Heart right ventricle (tissue), 16 donors: ENCODE measurements at regions not wholly inside any gene's neighbourhood (a gene's known extent, or its start where the extent isn't known, plus 50 kb on each side); places are given as distances from the start of the nearest gene placed in this dataset.

Source experiments
- ATAC-seq, 8 donors: fragments of 200-7000 bp; cut with Tn5 transposase; one replicate each; pipeline ENCODE4 v1.9.1; 2020; ENCODE audit warnings: mild to moderate bottlenecking in 8 of 8, moderate library complexity in 8 of 8, moderate number of reproducible peaks in 1 of 8
- DNase-seq, 2 donors: peaks; one replicate each; pipeline ENCODE4 v3.0.0-alpha.2; 2020
- H3K27ac ChIP-seq, 10 donors: fragments of 200-600 bp; sonication (generic) in 2 of 10; one replicate each; pipeline versions ENCODE4 v1.5.0 to v1.8.0; 2020 to 2022; ENCODE audit warnings: mild to moderate bottlenecking in 3 of 10
- H3K27me3 ChIP-seq, 7 donors: fragments of 200-600 bp; one replicate each; pipeline ENCODE4 v1.8.0; 2021 to 2022; ENCODE audit warnings: mild to moderate bottlenecking in 2 of 7
- H3K36me3 ChIP-seq, 9 donors: fragments of 200-600 bp; sonication (generic) in 1 of 9; one replicate each; pipeline versions ENCODE4 v1.5.0 to v1.8.0; 2020 to 2022; ENCODE audit warnings: mild to moderate bottlenecking in 2 of 9
- H3K4me1 ChIP-seq, 9 donors: fragments of 200-600 bp; sonication (generic) in 1 of 9; one replicate each; pipeline versions ENCODE4 v1.5.0 to v1.8.0; 2020 to 2022; ENCODE audit warnings: mild to moderate bottlenecking in 4 of 9
- H3K4me3 ChIP-seq, 10 donors: fragments of 200-600 bp; sonication (generic) in 2 of 10; one replicate each; pipeline versions ENCODE4 v1.5.0 to v1.8.0; 2020 to 2022; ENCODE audit warnings: mild to moderate bottlenecking in 7 of 10, moderate library complexity in 2 of 10
- H3K9me3 ChIP-seq, 11 donors: fragments of 200-600 bp in 10 of 11; sonication (generic) in 2 of 11; one replicate each; pipeline versions ENCODE4 v1.5.0 to v1.8.0; 2013 to 2022; ENCODE audit warnings: mild to moderate bottlenecking in 2 of 11, control low read depth in 1 of 11, moderate library complexity in 1 of 11
- WGBS, 2 donors: extraction: QIAGEN DNeasy Blood & Tissue Kit; methylation state at CpG; one replicate each; pipeline ENCODE4 v1.1.7; 2013; ENCODE audit warnings: inconsistent platforms in 1 of 2; 5-methylcytosine and 5-hydroxymethylcytosine counted together
- intact Hi-C, 10 donors: fragments of 100-400 bp; cut with DNase I; formaldehyde crosslinking; loops; one replicate each; pipeline versions ENCODE4 v1.11.1 to v1.14.2; 2022
- TF ChIP-seq, protein P1 (sequence below), 9 donors: fragments of 200-600 bp; sonication (generic) in 2 of 9; IDR thresholded peaks; one replicate each; pipeline versions ENCODE4 v1.5.0 to v1.8.0; 2021 to 2022; ENCODE audit warnings: antibody characterized with exemption in 9 of 9, mild to moderate bottlenecking in 5 of 9, moderate library complexity in 1 of 9
- donor health status: Arrhythmogenic right ventricular cardiomyopathy.
- donor health status: ischemic (EF 13 %, LVEDD 7.1; RV severe dilation, severe dysfunction).
- donor health status: healthy with polysubstance abuse.
- donor health status: DM: no; HTN: yes; CAD: no.
- donor health status: DM: no; HTN: no; CAD: no.
- donor health status: ischemic (EF 25% LVEDD 6.9; RV normal size, moderate dysfunction).
- donor health status: ischemic (EF 25% LVEDD 5.7; RV mildly dilated, moderate dysfunction).
- donor health status: healthy.
- donor health status: DM: yes; HTN: yes; CAD: no.
- donor health status: Ischemic cardiomyopathy.
- donor health status: ischemic (EF 35%, LVEDD 5.7; RV mildly dilated, moderate dysfunction).
- donor health status: nonischemic (EF 11% LVEDD 7.7; RV severe dilation, severe dysfunction).
- donor health status: DM: yes; HTN: yes; CAD: no.
- donor health status: PGD.
- donor health status: ischemic (EF 29% LVEDD 5.4; RV normal size, mild dysfunction).
- donor health status: nonischemic (EF 23%, LVEDD 6.1; RV moderate dilation, normal function).

DNA sequence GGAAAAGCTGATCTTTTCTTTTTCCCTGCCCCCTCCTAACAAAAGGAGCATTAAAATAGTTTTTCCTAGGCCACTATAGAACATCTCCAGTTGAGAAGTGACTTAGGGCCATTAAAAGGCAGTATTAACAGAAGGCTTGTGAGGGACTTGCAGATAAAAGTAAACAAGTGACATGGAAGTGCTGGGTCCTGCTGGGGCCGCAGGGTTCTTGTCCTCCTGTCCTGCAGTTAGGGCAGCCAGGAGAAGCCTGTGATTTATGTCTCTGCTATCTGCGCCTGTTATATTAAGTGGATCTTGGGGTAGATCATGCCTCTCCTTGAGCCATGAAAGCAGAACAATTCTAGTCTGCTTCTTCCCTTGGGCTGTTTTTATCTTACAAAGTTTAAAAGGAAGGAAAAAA, 271.4 kb upstream of the C11orf87 start:
- no peaks in the 10 kb centered on the region for H3K4me1 ChIP-seq
- TF ChIP-seq, protein P1, sequence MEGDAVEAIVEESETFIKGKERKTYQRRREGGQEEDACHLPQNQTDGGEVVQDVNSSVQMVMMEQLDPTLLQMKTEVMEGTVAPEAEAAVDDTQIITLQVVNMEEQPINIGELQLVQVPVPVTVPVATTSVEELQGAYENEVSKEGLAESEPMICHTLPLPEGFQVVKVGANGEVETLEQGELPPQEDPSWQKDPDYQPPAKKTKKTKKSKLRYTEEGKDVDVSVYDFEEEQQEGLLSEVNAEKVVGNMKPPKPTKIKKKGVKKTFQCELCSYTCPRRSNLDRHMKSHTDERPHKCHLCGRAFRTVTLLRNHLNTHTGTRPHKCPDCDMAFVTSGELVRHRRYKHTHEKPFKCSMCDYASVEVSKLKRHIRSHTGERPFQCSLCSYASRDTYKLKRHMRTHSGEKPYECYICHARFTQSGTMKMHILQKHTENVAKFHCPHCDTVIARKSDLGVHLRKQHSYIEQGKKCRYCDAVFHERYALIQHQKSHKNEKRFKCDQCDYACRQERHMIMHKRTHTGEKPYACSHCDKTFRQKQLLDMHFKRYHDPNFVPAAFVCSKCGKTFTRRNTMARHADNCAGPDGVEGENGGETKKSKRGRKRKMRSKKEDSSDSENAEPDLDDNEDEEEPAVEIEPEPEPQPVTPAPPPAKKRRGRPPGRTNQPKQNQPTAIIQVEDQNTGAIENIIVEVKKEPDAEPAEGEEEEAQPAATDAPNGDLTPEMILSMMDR (IDR thresholded peaks at IDR 0.05): no peak
- intact Hi-C loops: no loop called here
- H3K27ac ChIP-seq: no peak overlapping the region
- no peaks in the 10 kb centered on the region for H3K27me3 ChIP-seq
- H3K36me3 ChIP-seq: no peaks in the 10 kb centered on the region
- H3K9me3 ChIP-seq: peaks cover 0 to under 1% (median 0%) of the 10 kb centered on the region in 11 donors
- WGBS, 2 donors: 60 to 68% methylated on average over 2 of the region's 2 CpGs
- DNase-seq (no peak), ATAC-seq (no peak)
- H3K4me3 ChIP-seq: no peak overlapping the region

DNA sequence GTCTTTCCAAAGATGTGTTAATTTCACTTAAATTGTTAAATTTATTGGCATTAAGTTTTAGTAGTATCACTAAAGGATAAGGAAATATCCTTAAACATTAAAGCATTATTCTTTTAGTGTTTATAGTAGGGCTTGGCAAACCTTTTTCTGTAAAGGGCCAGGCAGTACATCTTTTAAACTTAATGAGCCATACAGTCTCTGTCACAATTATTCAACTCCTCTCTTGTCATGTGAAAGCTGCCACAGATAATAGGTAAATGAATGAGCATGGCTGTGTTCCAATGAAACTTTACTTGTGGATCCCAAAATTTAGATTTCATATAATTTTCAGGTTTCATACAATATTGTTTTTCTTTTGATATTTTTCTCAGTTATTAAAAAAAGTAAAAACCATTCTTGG, 268.2 kb upstream of the C11orf87 start:
- Histone ChIP-seq H3K36me3 (no peaks in the 10 kb centered on the region), H3K4me1 (no peaks in the 10 kb centered on the region), H3K27ac (no peak overlapping the region), H3K9me3 (peaks cover 0 to 14% (median 0%) of the 10 kb centered on the region in 11 donors), H3K4me3 (no peak overlapping the region), H3K27me3 (no peaks in the 10 kb centered on the region)
- ATAC-seq: no peak
- no peak for DNase-seq
- intact Hi-C loops: no loop called here
- TF ChIP-seq, protein P1 (IDR thresholded peaks at IDR 0.05): no peak

DNA sequence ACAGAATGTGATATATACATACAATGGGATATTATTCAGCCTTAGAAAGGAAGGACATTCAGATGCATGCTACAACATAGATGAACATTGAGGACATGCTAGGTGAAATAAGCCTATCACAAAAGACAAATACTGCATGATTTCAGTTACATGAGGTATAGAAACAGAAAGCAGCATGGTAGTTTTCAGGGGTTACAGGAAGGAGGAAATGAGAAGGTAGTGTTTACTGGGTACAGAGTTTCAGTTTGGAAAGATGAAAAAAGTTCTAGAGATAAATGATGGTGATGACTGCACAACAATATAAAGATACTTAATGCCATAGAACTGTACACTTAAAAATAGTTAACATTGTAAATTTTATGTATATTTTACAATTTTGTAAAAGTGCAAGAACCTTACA, 266.7 kb upstream of the C11orf87 start:
- intact Hi-C loops: no loop called here
- H3K27ac ChIP-seq: no peak overlapping the region
- TF ChIP-seq, protein P1 (IDR thresholded peaks at IDR 0.05): no peak
- ATAC-seq (no peak), DNase-seq (no peak)
- H3K27me3 ChIP-seq: no peaks in the 10 kb centered on the region
- H3K4me3 ChIP-seq: no peak overlapping the region
- no peaks in the 10 kb centered on the region for H3K36me3 ChIP-seq
- H3K9me3 ChIP-seq: peaks cover 0 to 24% (median 0%) of the 10 kb centered on the region in 11 donors
- no peaks in the 10 kb centered on the region for H3K4me1 ChIP-seq

DNA sequence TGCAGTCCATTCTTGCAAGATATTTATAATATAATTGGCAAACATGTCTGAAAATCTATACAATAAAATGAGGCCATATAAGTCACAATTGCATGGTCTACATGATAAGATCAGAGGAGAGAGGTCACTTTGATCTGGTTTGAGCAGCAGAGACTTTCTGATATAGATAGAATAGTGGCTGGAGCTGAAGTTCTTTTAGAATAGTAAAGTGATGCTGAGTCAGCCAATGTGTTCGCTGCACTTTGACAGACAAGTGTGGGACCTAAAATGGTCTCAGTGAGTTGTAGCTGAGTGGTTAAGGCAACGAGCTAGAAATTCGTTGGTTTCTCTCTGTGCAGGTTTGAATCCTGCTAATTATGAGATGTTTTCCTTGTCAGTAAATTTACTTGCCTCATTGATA, 257.0 kb upstream of the C11orf87 start:
- no peak for ATAC-seq
- H3K9me3 ChIP-seq: peaks cover 0 to 1% (median 0%) of the 10 kb centered on the region in 11 donors

More for the DNA sequence above, 257.0 kb upstream of the C11orf87 start:
- Histone ChIP-seq H3K4me1 (no peaks in the 10 kb centered on the region), H3K4me3 (no peak overlapping the region), H3K36me3 (no peaks in the 10 kb centered on the region), H3K27me3 (no peaks in the 10 kb centered on the region), H3K27ac (no peak overlapping the region)
- TF ChIP-seq, protein P1 (IDR thresholded peaks at IDR 0.05): no peak
- 80 to 88% methylated on average over 3 of the region's 3 CpGs for WGBS, 2 donors
- intact Hi-C loops: no loop called here
- DNase-seq: no peak
